ENCODE measurements at regions not wholly inside any gene's neighbourhood (a gene's known extent, or its start where the extent isn't known, plus 50 kb on each side); places are given as distances from the start of the nearest gene placed in this dataset.
"Not testable (repeated sequence)": the region's sequence is repeated elsewhere in the genome, so short reads cannot be mapped to it uniquely, and the experiment has no call there.

DNA sequence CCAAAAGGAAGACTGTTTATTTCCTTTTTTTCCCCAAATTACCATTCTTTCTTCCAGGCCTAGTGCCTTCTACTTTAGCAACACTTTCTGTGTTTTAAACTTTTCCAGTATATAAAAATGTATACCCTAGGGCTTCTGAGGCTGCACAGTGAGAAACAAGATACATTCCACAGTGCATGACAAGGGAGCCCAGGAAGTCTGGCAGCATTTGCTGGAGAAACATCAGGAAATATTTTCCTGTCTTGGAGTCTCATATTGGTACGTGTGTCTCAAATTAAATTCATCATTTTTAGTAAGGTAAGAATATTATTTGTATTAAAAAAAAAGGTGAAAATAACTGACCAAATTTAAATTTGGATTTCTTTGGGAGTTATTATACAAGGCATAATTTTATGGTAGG is 662.6 kb downstream of the RFPL4B start:
- DNase-seq: no peak

DNA sequence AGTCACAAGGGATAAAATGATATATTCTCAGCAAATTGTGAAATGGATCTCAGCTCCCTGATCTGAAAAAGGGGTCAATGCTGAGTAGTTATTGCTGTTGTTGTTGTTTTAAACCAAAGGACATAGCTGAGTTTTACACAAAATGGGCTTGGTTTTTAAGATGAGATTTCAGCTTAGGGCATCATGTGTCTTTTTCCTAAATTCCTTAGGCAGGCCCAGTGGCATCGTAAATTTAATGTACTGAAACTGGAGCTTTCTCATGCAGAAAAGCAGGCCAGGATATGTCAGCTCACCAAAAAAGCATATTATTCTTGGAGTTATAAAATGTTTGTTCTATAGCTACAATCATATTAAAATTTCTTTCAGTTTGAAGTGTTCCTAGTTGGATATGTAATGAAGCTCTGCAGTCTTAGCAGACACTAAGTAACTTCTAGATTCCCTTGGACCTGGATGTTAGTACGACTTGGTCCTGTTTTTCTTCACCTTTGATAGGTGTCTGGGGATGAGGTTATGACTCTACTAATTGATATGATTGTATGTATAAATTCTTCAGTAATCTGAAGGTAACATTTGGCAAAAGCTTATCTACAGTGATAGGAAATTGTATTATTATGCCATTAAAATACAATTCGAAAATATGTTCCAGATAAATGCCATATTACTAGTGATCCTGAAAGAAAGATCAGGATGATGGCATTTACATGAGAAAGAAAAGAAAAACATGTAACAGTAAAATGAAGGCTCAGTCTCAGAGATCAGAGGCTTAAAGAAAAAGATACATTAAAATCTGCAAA is 663.3 kb downstream of the RFPL4B start:
- no peak for DNase-seq

DNA sequence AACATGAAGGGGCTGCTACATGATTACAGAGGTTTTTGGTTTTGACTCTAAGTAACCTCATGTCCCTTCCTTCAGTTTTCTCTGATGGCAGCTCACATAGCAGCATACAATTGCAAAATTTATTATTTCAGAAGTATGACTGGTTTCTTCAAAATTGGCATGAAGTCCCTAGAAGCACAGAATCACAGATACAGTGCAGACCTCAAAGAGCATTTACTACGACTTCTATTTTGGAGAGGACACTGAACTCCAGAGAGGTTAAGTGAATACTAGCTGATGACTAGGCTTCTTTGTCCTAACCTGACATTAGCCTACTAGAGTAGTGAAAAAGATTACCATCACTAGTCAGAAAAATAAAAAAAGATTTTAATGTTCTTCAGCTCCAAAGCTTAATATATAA is 664.3 kb downstream of the RFPL4B start:
- DNase-seq: no peak

DNA sequence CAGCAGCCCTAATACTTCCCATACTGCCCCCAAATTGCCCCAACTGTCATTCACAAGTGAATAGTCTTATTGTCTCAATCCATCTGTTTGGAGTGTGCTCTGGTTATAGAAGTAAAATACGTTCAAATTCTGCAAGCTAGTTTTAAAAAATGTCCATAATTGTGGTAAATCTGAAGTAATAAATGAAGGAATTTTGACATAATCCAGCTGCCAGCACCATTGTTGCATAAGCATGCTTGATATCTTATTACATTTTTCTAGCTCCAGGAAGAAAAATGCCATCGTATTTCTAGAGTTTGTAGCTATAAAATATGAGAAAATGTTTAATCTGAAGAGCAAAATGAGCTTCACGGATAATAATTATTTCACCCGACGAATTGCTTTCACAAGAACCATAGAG is 664.7 kb downstream of the RFPL4B start:
- DNase-seq: no peak

DNA sequence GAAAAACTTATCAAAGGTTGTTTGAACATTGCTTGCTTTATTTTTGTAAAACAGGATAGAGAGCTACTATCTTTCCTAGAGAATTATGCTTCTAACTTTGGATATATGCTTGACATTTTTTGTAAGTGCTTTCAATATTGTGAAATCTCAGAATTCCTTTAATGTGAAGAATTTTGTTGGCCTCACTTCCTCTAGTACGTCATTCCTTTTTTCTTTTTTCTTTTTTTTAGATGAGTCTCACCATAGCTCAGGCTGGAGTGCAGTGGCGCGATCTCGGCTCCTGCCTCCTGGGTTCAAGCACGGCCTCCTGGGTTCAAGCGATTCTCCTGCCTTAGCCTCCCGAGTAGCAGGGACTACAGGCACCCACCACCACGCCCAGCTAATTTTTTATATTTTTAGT is 668.1 kb downstream of the RFPL4B start:
- no peak for DNase-seq

DNA sequence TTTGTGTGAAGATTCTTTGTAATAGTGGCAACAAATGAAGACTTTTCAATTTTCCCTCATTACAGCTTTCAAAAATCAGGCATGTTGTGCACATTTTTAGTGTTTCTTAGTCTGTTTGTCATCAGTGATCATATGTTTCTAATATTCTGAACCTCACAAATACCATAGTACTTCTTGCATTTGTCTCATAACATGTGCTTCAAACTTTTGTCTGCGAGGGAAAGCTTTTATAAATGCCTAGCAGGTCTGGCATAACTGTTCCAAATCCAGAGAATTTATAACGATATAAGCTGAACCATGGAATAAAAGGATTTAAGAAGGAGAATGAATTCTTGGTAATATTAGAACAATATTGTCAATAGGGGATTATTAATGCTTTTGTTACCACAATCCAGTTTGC is 670.2 kb downstream of the RFPL4B start:
- no peak for DNase-seq

DNA sequence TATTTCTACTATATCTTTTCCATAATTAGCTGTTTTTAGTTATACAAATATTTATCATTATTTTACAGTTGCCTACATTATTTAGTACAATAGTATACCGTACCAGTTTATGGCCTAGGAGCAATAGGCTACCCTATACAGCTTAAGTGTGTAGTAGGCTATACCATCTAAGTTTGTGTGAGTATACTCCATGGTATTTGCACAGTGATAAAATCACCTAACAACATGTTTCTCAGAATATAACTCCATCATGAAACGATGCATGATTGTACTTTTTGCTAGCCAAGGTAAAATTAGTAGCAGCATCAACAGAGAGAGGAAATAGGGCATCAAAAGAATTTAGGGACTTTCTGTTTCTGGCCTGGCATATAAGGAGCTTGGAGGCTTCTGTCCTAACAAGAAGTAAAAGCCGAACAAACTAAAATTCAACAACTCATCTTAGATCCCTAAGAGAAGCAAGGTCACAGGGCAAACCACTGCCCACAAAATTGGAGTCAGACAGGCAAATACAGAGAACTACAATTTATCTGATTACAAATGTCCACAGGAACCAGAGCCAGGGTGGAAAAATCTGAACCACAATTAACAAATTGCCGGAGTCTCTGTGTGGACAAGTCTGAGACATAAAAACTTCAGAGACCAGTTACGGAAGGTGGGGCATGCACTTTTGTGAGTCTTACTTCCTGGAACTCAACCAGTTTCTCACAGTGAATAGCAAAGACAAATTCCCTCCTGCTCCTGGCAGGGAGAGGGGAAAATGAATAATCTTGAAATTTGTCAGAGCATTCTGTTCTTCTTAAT is 671.4 kb downstream of the RFPL4B start:
- DNase-seq: no peak

DNA sequence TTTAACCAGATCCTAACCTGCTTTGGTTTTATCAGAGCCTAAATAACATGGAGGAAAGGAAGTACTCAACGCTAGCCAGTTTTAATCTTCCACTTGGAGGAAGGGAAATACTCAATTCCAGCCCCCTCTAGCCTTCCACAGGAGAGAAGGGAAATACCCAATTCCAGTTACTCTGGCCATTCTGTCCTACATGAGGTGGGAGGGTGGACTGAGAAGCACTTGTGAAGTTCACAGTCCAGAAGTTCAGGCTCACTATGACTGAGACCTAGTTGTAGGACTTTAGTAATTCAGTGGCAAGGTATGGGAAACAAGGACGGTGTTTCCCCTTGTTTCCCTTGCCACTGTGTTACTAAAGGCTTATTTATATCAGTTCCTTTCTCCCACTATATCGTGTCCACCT is 672.0 kb downstream of the RFPL4B start:
- no peak for DNase-seq

DNA sequence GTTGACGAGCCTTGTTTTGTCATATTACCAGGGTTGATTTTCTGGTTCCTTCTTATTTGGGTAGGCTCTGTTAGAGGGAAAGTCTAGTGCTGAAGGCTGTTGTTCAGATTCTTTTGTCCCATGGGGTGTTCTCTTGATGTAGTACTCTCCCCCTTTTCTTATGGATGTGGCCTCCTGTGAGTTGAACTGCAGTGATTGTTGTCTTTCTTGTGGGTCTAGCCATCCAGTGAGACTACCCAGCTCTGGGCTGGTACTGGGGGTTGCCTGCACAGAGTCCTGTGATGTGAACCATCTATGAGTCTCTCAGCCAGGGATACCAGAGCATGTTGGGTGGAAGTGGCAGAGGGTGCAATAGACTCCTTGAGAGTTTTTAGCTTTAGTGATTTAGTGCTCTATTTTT is 680.6 kb downstream of the RFPL4B start:
- no peak for DNase-seq

DNA sequence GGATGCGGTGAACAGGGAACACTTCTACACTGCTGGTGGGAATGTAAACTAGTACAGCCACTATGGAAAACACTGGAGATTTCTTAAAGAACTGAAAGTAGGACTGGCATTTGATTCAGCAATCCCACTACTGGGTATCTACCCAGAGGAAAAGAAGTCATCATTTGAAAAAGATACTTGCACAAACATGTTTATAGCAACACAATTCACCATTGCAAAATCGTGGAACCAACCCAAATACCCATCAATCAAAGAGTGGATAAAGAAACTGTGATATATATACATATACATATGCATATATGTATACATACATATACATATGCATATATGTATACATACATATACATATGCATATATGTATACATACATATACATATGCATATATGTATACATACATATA is 682.0 kb downstream of the RFPL4B start:
- DNase-seq: not testable (repeated sequence)

DNA sequence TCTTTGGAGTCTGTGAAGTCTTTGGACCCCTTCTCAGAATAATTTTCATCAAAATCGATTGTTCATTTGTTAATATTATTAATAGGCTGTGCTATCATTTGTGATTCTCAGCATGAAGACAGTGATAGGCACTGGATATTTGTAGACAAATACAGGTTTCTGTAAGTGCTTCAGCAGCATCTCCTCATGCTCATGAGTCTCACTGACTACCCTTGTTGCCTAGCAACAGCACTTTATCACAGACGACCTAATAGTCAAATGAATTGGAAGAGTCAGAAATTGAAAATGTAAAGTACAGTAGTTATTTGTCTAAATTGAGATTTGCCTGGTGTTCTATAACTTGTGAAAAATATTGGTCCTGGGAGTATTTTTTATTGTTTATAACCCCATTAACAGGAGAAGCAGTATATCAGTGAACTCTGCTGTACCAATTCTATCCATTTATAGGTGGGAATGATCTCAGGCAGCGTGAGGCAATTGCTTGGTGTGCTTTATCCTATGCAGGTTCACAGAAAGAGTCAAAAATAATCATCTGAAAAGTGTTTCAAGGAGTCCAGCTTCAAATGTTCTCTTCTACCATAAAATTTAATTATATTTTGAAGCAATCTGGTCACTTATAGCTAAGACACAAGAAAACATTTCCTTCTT is 684.6 kb downstream of the RFPL4B start:
- DNase-seq: no peak

DNA sequence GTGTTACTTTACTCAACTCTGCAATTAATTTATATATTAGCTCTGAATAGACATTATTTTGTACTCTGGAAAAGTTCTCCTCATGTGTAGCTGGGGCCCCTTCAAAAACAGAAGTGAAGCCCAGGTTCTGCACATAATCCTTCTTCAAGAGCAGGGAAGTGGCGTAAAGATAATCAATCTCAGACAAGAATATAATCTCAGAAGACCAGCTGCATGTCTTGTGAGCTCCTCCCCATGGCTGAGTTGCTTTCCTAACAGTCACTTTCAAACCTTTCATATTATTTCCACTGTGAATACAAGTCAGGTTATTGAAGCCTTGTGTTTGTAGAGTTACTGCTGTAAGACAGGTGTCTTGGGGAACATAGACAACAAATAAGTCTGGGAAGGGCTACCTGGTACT is 691.9 kb downstream of the RFPL4B start:
- DNase-seq: no peak

DNA sequence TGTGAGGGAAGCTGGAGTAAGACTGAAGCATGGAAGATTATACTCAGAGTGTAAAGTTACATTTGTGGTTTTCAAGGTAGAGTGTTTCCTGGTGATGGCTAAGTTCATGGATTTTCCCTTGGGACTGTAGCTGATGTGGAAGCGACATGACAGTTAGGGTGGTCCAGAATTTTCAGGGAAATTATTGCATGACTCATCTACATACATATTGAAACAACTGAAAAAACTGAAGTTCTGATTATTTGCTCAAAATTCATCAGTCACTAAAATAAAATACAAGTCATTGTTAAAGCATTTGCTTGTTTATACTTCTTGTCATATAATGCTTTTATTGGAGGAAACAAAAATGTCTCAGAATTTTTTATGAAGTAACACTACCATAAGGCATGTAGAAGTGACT is 700.0 kb downstream of the RFPL4B start:
- DNase-seq: no peak

DNA sequence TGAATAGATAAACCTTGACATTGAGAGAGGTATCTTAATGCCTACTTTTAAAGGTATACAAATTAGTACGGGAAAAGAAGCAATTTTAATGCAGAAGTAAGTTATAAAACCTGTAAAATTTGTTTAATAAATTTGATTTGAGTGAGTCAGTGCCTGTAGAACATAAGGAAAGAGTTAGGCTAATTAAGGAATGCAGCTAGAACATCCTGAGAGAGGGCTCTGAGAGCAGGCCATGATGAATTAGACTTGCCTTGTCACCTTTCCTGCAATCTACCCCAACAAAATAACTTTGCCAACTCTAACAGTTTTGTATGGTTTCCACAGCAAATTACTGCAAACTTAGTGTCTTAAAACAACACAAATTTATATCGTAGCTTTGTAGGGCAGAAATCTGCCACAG is 700.8 kb downstream of the RFPL4B start:
- DNase-seq: no peak

DNA sequence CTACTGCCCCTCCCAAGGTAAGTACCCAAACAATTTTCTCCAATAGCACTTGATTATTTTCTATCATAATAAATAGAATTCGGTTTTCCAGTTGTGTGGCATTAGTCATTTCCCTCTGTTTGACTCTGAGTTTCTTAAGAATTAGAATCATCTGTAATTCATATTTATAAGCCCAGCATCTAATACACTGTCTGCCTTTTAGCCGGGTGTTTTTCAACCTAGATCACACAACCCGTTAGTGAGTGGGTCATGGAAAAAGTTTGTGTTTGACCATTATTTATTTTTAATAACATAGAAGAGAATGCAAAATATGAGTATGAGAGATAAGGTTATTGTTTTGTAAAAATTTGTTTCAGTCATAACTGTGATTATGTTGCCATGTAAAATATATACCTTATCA is 701.6 kb downstream of the RFPL4B start:
- no peak for DNase-seq

DNA sequence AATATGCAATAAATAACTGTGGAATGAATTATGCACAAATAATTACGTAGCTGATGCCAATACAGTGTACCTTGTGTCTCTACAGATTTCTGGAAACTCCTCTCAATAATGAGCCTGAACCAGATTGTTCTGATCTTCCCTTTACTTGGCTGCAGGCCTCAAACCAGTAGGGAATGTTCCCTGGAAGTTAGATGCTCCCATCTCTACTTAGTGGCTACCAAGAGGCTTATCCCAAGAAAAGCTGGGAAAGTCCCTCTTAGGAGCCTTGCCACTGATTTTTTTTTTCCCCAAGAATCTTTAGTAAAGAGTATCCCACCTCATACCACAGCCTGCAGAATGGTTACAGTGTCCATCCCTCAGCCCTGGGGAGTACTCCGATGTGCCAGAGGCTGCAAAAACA is 702.1 kb downstream of the RFPL4B start:
- no peak for DNase-seq

DNA sequence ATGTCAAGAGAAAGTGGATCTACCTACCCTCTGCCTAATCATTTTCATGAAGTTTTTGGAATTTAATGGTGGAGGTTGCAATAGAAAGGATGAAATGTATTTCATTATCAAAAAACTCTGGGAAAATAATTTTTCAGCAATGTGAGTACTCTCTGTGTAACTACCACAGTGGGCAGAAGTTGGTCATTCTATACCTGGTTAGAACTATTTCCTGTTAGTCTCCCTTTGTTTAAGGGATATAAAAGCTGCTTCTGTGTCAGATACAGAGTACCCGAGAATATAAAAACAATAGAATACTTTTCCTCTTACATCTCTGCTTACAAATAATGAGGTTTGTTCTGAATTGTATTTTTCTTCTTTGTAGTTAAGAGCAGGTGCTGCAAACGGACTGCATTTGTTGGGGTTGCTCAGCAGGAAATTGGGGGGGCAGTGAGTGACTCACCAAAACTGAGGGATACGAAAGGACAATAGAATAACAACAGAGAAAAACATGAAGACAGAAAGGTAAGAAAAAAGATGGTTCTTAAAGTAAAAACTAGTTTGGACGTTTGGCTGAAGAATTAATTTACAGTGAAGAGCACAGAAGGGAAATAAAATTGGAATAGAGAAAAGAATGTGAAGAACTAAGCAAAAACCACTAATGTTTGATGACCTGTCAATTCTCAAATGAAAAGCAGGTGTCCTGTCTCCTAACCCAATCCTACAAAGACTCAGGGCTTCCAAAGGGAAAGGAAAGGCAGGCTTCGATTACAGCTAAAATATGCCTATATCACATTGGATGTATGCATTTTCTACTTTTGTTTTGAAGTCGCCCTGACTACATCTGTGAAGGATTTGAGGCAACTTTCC is 703.1 kb downstream of the RFPL4B start:
- no peak for DNase-seq

DNA sequence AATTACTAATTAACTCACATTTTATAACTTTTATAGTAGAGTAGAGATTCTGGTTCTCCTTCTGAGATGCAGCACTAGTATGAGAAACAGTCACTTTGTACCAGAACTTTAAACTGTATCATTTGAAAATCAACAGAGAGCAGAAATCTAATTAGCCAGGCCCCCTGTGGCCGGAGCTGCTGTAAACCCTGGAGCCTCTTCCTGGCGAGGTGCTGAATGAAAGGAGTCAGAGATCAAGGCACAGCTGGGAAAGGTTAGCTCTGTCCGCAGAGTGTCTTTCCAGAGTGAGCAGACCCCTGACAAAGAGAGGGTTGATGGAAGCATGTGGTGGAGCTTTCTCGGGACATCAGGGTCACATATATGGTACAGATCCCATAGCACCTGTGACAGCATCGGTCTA is 703.8 kb downstream of the RFPL4B start:
- no peak for DNase-seq

DNA sequence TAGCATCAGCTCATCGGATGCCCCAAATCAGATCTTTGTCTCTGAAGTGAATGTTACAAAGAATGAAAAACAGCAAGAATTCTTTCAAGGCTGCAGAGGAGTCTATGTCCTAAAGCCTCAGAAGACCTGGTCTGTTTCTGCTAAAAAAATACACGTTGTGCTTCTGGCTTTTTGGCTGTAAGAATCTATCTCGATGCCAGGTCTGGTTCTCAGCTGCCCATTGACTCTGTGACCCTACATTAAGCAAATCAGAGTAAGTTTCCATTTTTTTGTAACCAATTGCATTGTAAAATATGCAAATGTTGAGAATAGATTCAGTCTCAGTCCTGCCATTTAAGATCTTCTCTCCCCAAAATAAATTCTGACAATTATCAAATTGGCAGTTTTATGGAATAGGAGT is 705.4 kb downstream of the RFPL4B start:
- DNase-seq: no peak

DNA sequence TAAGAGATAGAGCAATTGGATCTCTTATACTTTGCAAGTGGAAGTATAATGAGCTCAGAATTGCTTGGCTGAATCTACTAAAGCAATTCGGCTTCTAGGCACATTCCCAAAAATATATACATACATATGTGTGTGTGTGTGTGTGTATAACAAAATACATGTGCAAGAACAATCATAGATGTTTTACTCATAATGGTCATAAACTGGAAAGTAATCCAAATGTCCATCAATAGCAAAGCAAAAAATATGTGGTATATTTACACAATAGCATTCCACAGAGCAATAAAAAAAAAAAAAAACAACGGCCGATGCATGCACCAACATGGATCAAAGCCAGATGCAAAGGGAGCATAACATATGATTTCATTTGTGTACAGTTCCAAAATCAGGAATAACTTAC is 707.9 kb downstream of the RFPL4B start:
- DNase-seq: no peak

DNA sequence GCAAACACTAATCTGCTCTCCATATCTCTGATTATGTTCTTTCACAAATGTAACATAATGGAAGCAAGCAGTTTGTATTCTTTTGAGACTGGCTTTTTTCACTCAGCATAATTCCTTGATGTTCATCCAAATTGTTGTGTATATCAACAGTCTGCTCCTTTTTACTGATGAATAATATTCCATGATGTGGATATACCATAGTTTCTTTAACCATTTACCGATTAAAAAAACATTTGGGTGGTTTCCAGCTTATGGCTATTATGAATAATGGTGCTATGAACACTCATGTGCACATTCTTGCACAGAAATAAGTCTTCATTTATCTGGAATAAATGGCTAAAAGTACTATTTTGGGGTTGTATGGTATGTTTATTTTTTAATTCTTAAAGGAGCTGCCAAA is 708.9 kb downstream of the RFPL4B start:
- no peak for DNase-seq

DNA sequence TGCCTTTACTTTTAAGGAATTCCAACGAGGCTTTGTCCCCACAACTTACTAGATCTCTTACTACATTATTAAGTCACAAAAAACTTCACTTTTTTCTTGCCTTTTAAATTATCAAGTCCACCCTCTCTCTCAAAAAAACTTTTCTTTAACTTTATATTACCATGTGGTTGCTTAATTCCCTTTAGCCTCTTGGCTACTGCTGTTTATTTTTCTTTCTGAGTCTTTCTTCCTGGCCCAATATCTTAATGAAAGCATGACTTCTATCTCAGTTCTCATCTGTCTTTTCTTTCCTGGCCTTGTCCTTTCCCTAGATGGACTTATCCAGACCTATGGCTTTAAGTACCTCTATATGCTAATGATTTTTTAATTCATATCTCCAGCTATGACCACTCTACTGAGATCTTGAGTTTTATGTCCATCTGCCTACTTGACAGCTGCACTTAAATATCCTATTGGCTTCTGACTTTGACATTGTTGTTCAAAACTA is 710.5 kb downstream of the RFPL4B start:
- DNase-seq: no peak

DNA sequence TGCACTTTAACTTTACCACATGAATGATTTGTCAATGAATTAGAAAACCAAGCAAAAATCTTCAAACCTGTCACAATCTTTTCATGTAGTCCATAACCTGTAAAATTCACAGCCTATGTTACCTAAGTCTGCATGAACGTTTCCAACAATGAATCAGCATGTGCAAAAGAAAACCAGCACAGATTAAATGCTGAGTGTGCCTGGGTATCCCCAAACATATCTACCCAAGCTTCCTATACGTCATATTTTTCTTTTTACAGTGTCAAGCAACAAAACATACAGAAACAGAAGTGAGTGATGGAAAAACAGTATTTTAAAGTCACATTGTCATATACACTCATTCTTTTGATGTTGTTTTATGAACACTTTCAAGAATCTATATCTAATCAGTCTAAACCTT is 713.5 kb downstream of the RFPL4B start:
- no peak for DNase-seq

Data from CD4-positive, alpha-beta T cell treated with Interleukin-10 for 1 hour (primary cell).